Fibroblast of skin of scalp (primary cell): ENCODE measurements at regions not wholly inside any gene's neighbourhood (a gene's known extent, or its start where the extent isn't known, plus 50 kb on each side); places are given as distances from the start of the nearest gene placed in this dataset.
"Not testable (repeated sequence)": the region's sequence is repeated elsewhere in the genome, so short reads cannot be mapped to it uniquely, and the experiment has no call there.

Experiments
- DNase-seq: peaks from one replicate; pipeline ENCODE4 v3.0.0-alpha.2; 2013

DNA sequence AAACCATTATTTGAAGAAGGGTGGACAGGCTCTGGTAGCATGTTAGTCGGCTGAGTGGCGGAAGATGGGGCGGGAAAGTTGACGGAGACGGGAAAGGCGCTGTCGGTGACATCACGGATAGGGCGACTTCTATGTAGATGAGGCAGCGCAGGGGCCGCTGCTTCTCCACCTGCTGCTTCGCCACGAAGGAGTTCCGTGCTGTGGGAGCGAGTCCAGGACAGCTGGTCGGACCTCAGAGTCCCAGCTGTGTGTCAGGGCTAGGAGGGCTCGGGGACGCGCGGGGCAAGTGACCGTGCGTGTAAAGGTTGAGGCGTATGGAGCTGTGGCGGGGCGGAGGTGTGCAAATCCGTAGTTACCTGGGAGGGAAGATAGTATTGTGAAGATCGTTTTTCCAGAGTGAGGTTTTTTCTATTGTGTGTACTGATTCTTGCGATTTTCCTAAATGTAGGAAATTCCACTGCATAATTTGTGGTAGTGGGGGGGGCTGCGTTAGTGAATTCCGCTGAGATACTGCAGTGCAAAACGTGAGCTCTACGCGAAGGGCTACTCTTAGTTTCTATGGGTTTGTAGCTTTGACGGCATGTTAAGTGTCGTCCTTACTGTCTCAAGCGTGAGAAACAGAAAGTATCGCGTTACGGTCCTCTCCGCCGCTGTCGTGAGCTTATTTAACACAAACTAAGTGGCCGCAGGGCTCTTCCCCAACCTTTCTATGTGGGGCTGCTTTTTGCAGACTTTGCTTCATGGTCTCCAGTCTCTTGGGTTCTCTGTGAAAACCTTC lies 111.2 kb upstream of the NBPF11 start:
- DNase-seq = peak; percentile 68

DNA sequence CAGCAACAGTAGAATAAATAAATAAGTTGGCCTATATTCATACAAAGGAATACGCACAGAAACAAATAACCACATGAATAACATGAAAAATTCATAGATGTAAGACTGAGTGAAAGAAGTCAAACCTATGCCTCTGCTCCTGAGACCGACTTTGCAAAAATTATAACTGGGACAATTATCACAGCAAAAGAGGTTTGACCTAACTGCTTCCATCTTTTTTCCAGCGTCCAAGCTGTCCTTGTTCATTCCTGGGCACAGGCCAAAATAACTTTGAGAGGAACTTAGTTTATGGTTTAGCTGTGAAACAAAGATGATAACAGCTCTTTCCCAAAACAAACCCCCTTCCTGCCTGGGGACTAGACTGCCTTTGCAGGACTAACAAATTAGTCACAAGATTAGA lies 109.6 kb upstream of the NBPF11 start:
- not testable (repeated sequence) for DNase-seq

DNA sequence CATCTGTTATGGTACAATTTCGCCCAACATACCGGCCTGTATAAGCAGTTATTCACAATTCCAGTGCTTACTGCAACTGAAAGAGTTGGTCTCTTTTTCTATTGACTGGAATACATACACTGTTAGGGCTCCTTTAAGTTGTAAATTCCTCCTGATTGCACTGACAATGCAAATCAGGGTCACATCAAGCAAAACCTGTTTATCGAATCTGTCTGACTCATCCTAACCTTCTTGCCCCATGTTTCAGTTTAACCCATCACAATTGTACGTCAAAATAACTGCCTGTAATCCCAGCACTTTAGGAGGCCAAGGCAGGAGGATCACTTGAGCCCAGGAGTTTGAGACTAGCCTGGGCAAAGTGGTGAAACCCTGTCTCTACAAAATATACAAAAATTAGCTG lies 105.8 kb upstream of the NBPF11 start:
- not testable (repeated sequence) for DNase-seq

GRCh38 chr1:148254611-148255429 lies 102.7 kb upstream of the NBPF11 start:
- DNase-seq = peak; percentile 9

GRCh38 chr1:148253808-148254207 lies 101.7 kb upstream of the NBPF11 start:
- not testable (repeated sequence) for DNase-seq

- DNase-seq = not testable (repeated sequence)
Observed at GRCh38 chr1:148248798-148249197, 96.7 kb upstream of the NBPF11 start.

DNA sequence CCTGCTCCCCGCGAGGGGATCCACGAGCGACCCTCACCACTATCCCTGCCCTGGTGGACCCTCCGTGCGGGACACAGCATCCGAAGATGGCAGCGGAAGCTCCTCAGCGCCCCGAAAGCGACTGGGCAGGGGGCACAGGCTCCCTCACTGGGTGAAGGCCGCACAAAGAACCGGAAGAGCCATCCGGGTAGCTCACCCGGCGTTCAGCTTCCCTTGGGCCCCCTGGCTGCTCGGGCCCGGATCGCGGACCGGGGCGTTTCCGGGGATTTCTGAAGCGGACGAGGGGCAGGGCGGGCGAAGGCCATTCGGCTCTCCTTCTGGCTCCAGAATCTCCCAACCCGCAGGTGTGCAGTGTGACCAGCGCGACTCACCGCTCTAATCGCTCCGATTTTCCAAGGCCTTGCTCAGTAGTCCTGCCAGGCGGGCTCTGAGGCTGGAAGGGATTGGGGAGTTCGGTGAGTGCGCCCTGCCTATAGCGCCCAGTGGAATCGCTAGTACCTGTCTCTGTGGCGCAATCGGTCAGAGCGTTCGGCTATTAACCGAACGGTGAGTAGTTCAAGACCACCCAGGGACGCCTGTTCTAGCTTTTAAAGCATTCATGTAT lies 94.3 kb upstream of the NBPF11 start:
- DNase-seq = not testable (repeated sequence)

DNA sequence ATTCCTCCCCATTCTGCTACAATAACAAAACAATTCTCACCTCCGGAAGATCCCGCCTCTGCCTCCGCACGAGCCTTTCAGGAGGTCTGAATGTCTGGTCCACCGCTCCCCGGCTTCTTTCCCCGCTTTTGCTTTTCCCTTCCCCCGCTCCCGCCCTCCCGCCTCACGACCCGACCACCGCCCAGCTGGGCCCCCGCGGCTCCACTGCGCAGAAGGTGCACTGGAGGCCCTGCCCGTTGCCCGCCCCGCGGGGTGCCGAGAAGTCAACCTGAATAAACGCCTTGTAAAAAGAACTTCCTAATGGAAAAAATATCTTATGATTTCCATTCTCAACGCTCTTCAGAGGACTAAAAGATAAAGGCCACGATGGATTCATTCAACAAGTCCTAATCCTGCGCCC lies 93.8 kb upstream of the NBPF11 start:
- not testable (repeated sequence) for DNase-seq

- not testable (repeated sequence) for DNase-seq
Observed at GRCh38 chr1:148245443-148245842, 93.4 kb upstream of the NBPF11 start.

GRCh38 chr1:148233250-148233649 lies 81.2 kb upstream of the NBPF11 start:
- not testable (repeated sequence) for DNase-seq

DNA sequence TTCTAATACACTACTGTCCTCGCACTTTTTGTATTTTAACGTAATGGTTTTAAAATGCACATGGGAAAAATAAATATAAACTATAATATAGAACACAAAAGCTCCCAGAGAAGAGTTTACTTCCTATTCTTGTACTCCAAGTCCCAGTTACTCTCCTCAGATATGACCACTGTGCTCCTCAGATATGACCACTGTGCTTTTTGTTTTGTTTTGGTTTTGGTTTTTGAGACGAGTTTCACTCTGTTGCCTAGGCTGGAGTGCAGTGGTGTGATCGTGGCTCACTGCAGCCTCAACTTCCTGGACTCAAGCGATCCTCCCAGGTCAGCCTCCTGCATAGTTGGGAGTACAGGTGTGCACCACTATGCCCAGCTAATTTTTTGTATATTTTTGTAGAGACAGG lies 76.8 kb upstream of the NBPF11 start:
- not testable (repeated sequence) for DNase-seq

DNA sequence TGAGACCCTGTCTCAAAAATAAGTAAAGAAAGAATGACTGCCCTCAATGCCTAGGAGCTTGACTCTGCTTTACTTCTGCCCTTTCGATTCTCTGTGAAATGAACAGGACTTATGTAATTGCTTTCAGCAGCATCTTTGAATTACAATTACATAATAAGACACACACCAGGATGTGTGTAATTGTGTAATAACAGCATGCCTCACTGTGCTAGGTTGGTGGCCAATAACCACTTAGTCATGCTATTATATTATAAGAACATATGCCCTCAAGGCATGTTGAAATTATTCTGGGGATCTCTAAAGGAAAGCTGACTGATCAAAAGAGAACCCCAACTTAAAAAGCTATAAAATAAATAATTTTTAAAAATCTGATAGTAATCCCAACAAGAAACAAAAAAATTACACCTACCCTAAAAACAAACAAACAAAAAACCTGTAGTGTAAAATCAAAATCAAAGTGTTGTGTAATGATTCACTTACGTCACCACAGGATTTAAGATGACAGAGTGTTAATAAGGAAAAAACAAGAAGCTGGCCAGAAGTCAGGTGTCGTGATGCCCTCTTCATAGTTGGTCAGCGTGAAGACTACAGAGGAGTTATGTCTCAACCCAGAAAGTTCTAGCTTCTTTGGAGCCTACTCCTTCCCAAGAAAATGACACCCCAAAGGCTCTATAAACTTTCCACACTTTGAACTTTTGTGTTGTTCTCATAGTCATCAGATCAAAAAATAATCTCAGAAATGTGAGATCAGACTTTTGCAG lies 70.5 kb upstream of the NBPF11 start:
- not testable (repeated sequence) for DNase-seq

DNA sequence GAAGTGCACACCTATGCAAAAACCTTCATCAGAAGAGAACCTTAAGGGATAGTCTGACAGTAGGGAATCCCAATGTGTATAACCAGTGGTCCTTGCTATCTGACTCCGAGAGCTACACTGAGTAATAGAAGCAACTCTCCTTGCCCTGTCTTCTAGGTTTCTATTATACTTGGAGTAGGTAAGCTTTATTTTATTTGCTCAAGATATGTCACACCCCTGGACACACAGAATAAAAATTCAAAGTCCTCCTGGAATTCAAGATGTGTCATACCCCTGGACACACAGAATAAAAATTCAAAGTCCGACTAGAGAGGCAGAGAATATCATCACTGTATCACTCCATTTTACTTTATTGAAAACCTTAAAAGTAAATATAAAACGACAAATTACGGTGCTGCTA lies 69.5 kb upstream of the NBPF11 start:
- DNase-seq = not testable (repeated sequence)

DNA sequence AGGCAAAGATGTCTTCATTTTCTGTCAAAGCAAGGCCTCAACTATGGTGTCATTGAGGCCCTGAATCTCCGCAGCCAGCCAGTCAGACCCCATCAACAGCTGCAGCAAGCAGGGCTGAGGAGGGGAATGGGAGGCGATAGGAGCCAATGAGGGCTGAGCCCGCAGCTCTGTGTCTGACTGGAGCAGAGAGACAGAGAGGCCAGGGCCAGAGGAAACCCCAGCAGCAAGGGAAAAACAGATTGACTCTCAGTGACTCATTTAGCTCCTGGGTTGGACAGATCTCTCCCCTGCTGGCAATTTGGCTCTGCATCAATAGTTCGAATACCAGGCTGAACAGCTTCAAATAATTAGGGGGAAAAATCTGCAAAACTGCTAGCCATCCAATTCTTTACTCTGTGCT lies 67.1 kb upstream of the NBPF11 start:
- DNase-seq = not testable (repeated sequence)

GRCh38 chr1:148211191-148211590 lies 59.1 kb upstream of the NBPF11 start:
- not testable (repeated sequence) for DNase-seq

- DNase-seq = not testable (repeated sequence)
Observed at GRCh38 chr1:148210624-148211023, 58.5 kb upstream of the NBPF11 start.

GRCh38 chr1:148210166-148210565 lies 58.1 kb upstream of the NBPF11 start:
- not testable (repeated sequence) for DNase-seq

GRCh38 chr1:148202013-148202412 lies 49.9 kb upstream of the NBPF11 start:
- DNase-seq = not testable (repeated sequence)
